Stomach (tissue), 8 donors: ENCODE measurements at regions not wholly inside any gene's neighbourhood (a gene's known extent, or its start where the extent isn't known, plus 50 kb on each side); places are given as distances from the start of the nearest gene placed in this dataset.

ENCODE experiments used
- DNase-seq, 2 donors: peaks; one replicate each; pipeline versions ENCODE4 v3.0.0 to v3.0.0-alpha.2; 2013 to 2019
- H3K27ac ChIP-seq, 5 donors: fragments of 200-600 bp in 4 of 5; sonication (generic) in 4 of 5; one replicate each; pipeline ENCODE4 v1.5.1; 2013 to 2019; ENCODE audit warnings: mild to moderate bottlenecking in 1 of 5, moderate library complexity in 1 of 5
- H3K27me3 ChIP-seq, 3 donors: fragments of 200-600 bp; sonication (generic); one replicate each; pipeline ENCODE4 v1.5.1; 2017 to 2019; ENCODE audit warnings: mixed run types in 1 of 3
- H3K36me3 ChIP-seq, 4 donors: fragments of 200-600 bp; sonication (generic); 1 replicate in 3 of 4; 2 replicates in 1 of 4; pipeline ENCODE4 v1.5.1; 2016 to 2019
- H3K4me1 ChIP-seq, 4 donors: fragments of 200-600 bp; sonication (generic); one replicate each; pipeline ENCODE4 v1.5.1; 2016 to 2019
- H3K4me3 ChIP-seq, 4 donors: fragments of 200-600 bp; sonication (generic) in 3 of 4; one replicate each; pipeline ENCODE4 v1.5.1; 2016 to 2019; ENCODE audit warnings: mild to moderate bottlenecking in 1 of 4
- H3K9me3 ChIP-seq, 4 donors: fragments of 200-600 bp; sonication (generic); one replicate each; pipeline ENCODE4 v1.5.1; 2016 to 2019
- CTCF ChIP-seq, 7 experiments: fragments of 450-650 bp in 4 of 7; fragments of 200-600 bp in 3 of 7; sonication (generic) in 3 of 7; IDR thresholded peaks; one replicate each; pipeline ENCODE4 v1.5.1; 2016 to 2019; ENCODE audit warnings: antibody characterized with exemption in 7 of 7, control low read depth in 2 of 7, mild to moderate bottlenecking in 1 of 7
- EP300 ChIP-seq: sonication (generic); formaldehyde crosslinking; IDR thresholded peaks from one replicate; pipeline ENCODE4 v1.6.1; 2017; ENCODE audit warnings: antibody characterized with exemption
- POLR2A ChIP-seq, 4 donors: fragments of 450-650 bp; IDR thresholded peaks; one replicate each; pipeline ENCODE4 v1.6.1; 2016; ENCODE audit warnings: antibody characterized with exemption in 4 of 4, control low read depth in 2 of 4, mild to moderate bottlenecking in 1 of 4, moderate library complexity in 1 of 4
- POLR2AphosphoS5 ChIP-seq, 3 donors: sonication (generic); formaldehyde crosslinking; IDR thresholded peaks; one replicate each; pipeline ENCODE4 v1.6.1; 2016; ENCODE audit warnings: antibody characterized with exemption in 3 of 3
- WGBS, 5 donors: extraction: QIAGEN DNeasy Blood & Tissue Kit in 3 of 5; methylation state at CpG; one replicate each; pipeline versions ENCODE4 v1.1.5 to v1.1.7; 2013 to 2018; 5-methylcytosine and 5-hydroxymethylcytosine counted together
- intact Hi-C: fragments of 100-400 bp; cut with DNase I; formaldehyde crosslinking; loops from one replicate; pipeline ENCODE4 v1.15.1; 2023; ENCODE audit warnings: low total_unique reads
- donor health status: healthy with polysubstance abuse.
- donor health status: Bipolar disorder and iron deficiency.
- donor health status: healthy.

- TF ChIP-seq EP300 (no peak), POLR2A (IDR thresholded peaks at IDR 0.05) (no peak), CTCF (IDR thresholded peaks at IDR 0.05) (no peak), POLR2AphosphoS5 (IDR thresholded peaks at IDR 0.05) (no peak)
- WGBS, 5 donors = 82 to 87% (median 86%) methylated on average over 3 of the region's 3 CpGs
- Histone ChIP-seq H3K9me3 (no peaks in the 10 kb centered on the region), H3K4me3 (no peak overlapping the region), H3K27me3 (peaks cover 0 to 4% (median 0%) of the 10 kb centered on the region in 3 donors), H3K36me3 (no peaks in the 10 kb centered on the region), H3K27ac (no peak overlapping the region), H3K4me1 (no peaks in the 10 kb centered on the region)
- intact Hi-C loops = no loop called here
- DNase-seq = no peak
These were observed 122.5 kb upstream of the POU3F1 start for GRCh38 chr1:38169121-38169520.

- TF ChIP-seq CTCF (IDR thresholded peaks at IDR 0.05) (no peak), POLR2A (IDR thresholded peaks at IDR 0.05) (no peak), POLR2AphosphoS5 (IDR thresholded peaks at IDR 0.05) (no peak), EP300 (no peak)
- no peak overlapping the region for H3K27ac ChIP-seq
- H3K4me1 ChIP-seq = no peaks in the 10 kb centered on the region
- H3K36me3 ChIP-seq = no peaks in the 10 kb centered on the region
- H3K4me3 ChIP-seq = no peak overlapping the region
- H3K9me3 ChIP-seq = no peaks in the 10 kb centered on the region
- no peak for DNase-seq
- 87 to 100% (median 91%) methylated on average over 2 of the region's 2 CpGs for WGBS, 5 donors
- peaks cover 0 to 4% (median 0%) of the 10 kb centered on the region in 3 donors for H3K27me3 ChIP-seq
- intact Hi-C loops = no loop called here
These were observed 121.8 kb upstream of the POU3F1 start for GRCh38 chr1:38168365-38168764.

- Histone ChIP-seq H3K27ac (no peak overlapping the region), H3K27me3 (peaks cover 0 to 9% (median 0%) of the 10 kb centered on the region in 3 donors), H3K4me3 (no peak overlapping the region), H3K4me1 (no peaks in the 10 kb centered on the region), H3K9me3 (no peaks in the 10 kb centered on the region), H3K36me3 (no peaks in the 10 kb centered on the region)
- no peak for TF ChIP-seq POLR2AphosphoS5 (IDR thresholded peaks at IDR 0.05)
- TF ChIP-seq POLR2A (IDR thresholded peaks at IDR 0.05) = no peak
- TF ChIP-seq EP300 = no peak
- TF ChIP-seq CTCF (IDR thresholded peaks at IDR 0.05) = no peak
- WGBS, 5 donors = 79 to 94% (median 89%) methylated on average over 4 of the region's 4 CpGs
- DNase-seq = no peak
- intact Hi-C loops = no loop called here
These were observed 119.9 kb upstream of the POU3F1 start for GRCh38 chr1:38166461-38166860.

- no peak overlapping the region for H3K4me3 ChIP-seq
- intact Hi-C loops = no loop called here
- no peak for DNase-seq
- H3K27ac ChIP-seq = no peak overlapping the region
- TF ChIP-seq POLR2AphosphoS5 (IDR thresholded peaks at IDR 0.05) (no peak), POLR2A (IDR thresholded peaks at IDR 0.05) (no peak), CTCF (IDR thresholded peaks at IDR 0.05) (no peak), EP300 (no peak)
- 73 to 83% (median 79%) methylated on average over 12 of the region's 12 CpGs for WGBS, 5 donors
- peaks cover 0 to 17% (median 10%) of the 10 kb centered on the region in 4 donors for H3K9me3 ChIP-seq
- H3K4me1 ChIP-seq = no peaks in the 10 kb centered on the region
- peaks cover 0 to 11% (median 0%) of the 10 kb centered on the region in 3 donors for H3K27me3 ChIP-seq
- no peaks in the 10 kb centered on the region for H3K36me3 ChIP-seq
These were observed 107.3 kb upstream of the POU3F1 start for GRCh38 chr1:38153778-38154470.
